Femur (tissue), 1 donor: ENCODE measurements at regions not wholly inside any gene's neighbourhood (a gene's known extent, or its start where the extent isn't known, plus 50 kb on each side); places are given as distances from the start of the nearest gene placed in this dataset.

Experiments
- DNase-seq: peaks from one replicate; pipeline ENCODE4 v3.0.0-alpha.2; 2017

DNA sequence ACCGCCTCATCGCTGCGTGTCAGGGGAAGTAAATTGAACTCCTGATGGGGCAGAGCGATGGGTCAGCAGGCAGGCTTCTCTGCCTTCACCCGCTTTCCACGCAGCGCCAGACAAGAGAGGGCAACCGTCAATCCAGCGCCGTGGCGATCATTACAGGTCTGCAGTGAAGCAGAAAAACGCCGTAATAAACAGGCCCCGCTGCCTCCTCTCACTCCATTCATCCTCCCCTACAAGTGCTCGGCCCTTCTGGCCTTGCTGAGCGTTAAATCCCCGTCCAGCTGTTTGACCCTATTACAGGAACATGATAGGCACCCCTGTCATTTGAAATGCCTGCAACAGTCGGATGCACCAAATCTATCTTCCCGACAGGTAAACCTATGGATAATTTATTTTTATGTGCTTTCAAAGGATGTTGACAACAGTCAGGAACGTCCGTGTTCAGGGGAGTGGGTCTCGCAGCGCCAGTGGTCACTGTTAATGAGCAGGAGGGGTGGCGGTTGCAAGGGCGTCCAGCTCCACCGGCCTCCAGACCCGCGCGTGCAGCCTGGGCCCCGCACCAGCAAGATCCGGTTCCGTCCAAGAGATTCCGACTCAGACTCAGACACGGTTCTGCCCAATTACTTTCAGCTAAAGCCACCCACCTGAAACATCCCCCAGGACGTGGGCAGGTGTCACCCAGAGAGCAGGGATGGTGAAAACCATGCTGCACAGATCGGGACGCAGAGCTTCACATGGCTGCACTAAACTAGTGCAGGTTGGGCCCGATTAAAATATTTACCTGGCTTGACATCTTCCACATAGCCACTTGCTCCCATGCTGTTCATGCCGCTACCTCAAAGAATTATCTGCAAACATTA, 508.0 kb upstream of the MGMT start:
- no peak for DNase-seq

DNA sequence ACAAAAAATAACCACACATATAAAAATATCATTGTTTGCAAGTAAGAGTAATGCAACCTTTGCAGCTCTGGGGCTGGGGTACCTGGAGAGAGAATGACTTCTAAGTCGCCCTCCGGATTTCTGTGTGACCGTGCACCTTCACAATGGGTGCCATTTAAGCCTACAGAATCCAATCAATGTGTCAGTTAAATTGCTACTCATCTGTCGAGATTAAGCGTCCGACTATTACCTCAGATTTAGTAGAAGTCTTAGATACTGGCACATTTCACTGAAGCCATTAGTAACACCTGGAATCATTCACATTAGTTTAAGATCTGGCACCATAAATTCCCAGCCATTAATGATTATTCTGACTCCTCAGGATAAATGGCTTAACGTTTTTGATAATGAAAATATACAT, 507.3 kb upstream of the MGMT start:
- DNase-seq, result no peak

DNA sequence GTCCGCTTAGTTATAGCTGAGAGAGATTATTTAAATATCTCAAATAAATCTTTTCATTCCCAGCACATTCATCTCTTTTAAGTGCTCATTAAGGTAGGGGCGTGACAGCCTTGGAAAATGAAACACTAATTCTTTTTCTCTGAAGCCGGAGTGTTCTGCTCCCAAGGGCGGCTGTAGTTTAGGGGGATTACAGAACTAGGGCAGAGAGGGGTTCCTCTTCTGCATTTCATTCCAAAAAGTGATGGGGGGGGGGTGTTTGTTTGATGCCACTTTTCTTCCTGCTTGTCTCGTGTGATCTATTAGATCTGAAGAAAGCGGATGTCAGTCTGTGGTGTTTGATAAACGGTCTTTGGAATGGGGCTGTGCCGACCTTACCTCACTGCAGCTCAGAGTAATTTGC, 506.5 kb upstream of the MGMT start:
- no peak for DNase-seq

- DNase-seq, result no peak
Measured at GRCh38 chr10:128962182-128962581, 504.9 kb upstream of the MGMT start.

DNA sequence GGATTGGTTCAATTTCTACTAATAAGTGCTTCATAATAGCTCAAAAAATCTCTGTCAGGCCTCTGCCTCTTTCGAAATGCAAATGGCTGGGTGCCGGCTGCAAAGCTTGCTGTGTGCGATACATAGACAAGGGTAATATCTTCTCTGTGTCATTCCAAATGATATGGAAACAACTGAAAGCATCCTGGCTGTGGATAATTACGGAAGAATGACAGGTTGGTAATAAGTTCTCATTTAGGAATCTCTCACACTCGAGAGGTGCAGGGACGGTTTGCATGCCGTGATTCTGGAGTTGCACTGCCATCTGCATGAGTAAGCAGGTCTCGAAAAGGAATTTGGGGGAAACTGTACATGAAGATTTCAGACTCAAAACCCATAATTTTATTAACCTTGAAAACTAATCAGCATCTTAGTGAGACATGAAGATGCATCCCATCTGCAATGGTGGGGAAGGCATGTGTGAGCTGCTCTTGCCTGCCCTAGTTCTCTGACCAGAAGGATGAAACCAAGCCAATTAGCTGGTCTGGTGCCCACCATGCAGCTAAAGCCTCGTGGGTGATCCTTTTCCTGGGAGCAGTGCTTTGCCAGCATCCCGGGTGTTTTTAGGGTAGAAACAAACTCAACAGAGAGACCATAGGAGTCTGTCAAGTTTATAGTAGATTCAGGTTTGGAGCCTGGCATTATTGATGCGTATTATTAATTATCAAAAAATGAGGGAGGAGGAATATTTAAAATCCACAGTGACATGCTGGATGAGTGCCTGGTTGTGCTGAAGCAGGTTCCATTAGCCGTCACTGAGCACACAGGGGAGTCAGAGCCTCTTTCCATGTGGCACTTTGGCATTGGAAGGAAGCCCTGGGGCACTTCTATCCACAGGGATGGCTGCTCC, 503.6 kb upstream of the MGMT start:
- DNase-seq, result no peak

DNA sequence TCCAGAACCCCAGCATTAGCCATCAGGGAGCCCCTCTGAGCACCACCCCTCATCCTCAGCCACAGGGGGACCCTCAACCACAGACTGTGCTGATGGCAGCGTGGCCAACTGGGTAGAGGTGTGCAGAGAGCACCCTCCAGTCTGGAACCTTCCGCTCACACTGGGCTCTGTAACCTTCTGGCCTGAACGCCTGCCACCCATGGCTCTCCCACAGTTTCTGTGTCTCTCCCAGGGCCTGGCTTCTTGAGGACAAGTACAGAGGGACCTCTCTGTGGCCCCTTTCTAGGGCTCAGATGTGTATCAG, 503.0 kb upstream of the MGMT start:
- DNase-seq, result no peak

DNA sequence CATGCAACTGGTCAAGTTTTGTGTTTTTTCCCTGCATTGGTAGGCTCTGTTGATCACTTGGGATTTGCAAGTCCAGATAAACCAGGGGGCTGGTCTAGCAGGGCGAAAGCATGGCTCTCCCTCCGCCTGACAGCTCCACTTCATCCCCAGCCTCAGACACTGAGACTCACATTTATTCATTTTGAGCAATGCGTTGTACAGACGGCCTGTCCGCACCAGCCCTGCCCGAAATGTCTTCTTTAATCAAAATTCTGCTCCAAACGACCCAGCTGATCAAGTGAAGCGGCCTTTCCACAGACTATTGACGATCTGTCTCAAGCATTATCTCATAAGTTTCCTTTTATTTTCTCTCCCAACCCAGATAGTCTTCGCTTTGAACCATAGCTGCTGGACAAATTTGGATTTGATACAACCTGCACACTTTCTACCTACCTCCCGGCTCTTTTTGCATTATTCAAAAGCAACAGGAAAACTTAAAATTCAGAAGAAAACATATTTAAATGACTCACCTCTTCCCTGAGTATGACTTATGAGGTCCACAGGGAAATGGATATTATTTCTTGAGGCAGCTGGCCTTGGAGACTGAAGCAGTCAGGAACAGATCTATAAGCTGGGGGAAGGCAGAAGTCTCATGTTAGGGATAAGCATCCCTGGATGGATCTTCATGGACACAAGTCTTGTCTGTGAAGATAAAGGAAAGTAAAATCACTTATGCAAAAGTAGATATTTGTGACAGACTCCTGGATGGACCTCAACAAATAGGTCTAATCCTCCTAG, 498.9 kb upstream of the MGMT start:
- DNase-seq, result no peak

- DNase-seq, result peak; percentile 1
Measured at GRCh38 chr10:128969551-128969950, 497.5 kb upstream of the MGMT start.

DNA sequence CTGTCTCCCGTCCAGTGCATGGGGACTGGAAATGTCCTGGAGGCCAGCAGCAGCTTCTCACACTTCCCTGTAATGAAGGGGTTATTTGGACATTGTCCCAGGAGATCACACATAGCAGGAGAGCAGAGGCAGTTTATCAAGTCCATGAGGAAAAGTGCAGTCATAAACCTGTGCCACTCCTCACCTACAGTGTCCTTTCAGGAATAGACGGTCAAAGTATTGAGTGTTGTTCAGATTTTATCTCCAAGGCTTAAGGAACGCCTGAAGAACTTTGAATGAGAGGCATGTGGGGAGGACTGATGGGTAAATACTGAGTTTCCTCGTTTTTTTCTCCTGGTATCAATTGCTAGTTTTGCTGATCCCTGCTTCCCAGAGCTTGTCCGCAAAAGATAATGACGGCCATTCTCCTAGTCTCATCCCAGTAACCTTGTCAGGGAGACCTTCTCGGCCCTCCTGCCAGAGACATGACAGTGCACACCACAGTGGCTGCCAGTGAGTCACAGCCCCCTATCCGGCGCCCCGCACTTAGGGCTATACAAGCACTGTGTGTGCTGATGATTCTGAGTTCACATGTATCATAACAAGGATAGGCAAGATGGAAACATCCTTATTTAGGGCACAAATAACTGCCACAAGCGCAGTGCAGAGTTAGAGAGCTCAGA, 495.5 kb upstream of the MGMT start:
- peak; percentile 6 for DNase-seq

GRCh38 chr10:128972036-128972405, 495.0 kb upstream of the MGMT start:
- peak; percentile 5 for DNase-seq

GRCh38 chr10:128973221-128973620, 493.8 kb upstream of the MGMT start:
- peak; percentile 15 for DNase-seq

DNA sequence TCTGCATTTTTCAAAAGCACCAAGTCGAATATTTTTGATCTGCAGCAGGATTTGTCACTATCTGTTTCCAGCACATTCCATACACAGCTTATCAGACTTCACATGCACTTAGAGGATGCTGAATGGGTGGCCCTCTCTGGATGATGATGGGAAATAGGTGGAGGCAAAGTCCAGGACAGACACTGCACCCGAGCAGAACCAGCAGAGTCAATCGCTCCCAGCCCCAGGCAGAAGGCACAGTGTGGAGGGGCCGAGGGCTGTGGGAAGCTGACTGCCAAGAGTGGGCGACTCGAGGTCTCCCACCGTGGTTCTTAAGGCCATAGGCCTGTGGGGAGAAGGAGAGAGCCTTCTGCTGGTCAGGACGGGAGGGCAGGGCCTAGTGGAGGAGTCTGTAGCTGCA, 490.2 kb upstream of the MGMT start:
- no peak for DNase-seq

- DNase-seq, result no peak
Measured at GRCh38 chr10:128978211-128978610, 488.8 kb upstream of the MGMT start.

- no peak for DNase-seq
Measured at GRCh38 chr10:128979405-128979804, 487.6 kb upstream of the MGMT start.

- no peak for DNase-seq
Measured at GRCh38 chr10:128981251-128981650, 485.8 kb upstream of the MGMT start.

- DNase-seq, result peak; percentile 21
Measured at GRCh38 chr10:128981881-128982615, 485.0 kb upstream of the MGMT start.

DNA sequence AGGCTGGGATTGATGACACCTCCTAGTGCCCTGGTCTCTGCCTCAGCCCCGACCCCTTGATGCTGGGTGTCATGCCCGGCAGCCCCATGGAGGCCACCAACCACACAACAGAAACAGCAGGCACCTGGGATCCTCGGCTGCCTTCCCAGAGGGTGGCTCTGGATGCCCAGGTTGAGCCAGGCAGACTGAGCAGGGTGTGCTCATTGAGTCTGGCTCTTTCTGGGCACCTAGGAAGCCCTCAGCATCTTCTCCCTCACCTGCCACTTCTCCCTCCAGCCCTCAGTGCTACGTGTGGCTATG, 484.5 kb upstream of the MGMT start:
- DNase-seq, result no peak

- peak; percentile 10 for DNase-seq
Measured at GRCh38 chr10:128985036-128985435, 482.0 kb upstream of the MGMT start.

- DNase-seq, result no peak
Measured at GRCh38 chr10:128990986-128991385, 476.1 kb upstream of the MGMT start.

GRCh38 chr10:128992770-128993169, 474.3 kb upstream of the MGMT start:
- no peak for DNase-seq

DNA sequence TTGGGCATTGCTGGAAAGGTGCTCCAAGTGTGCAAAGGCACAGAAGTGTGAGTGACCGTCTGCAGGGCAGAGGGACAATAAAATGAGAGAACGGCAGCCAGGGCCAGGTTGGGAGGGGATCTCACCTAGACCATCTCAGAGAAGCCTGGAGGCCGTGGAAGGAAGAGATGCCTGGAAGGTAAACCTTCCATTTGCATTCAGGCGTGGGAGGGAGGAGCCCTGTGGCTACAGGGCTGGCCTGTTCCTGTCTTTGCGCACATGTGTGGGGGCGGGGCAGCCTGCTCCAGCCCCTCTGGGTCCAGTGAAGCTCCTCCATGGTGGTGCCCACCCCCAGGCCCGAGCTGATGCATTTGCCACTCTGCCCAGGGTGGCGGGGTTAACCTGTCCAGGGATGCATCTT, 473.6 kb upstream of the MGMT start:
- no peak for DNase-seq

DNA sequence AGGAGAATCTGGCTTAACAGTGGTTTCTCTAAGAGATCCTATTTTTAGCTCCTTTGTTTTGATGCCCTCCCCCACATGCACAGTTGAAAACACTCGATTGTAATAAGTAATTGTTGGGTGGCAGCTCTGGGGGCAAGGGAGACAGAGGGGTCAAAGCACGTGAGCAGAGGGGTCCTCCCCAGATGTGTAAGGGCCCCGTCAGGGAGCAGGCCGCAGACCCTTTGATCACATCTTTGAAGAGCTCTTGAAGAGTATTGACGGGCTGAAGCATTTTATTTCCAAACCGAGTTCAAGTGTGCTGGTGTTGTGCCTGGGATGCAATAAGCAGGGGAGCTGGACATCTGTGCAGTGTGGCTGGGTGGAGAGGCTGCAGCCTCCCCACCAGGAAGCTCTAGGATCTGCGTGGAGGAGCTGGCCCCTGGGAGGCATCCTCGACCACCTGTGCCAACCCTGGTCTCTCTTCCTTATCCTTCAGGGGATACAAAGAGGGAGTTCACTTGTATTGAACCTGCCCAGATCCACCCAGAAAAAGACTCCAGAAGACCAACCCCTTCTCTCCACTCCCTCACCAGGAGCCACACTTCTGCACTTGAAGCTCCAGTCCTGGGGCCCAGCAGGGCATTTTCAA, 473.0 kb upstream of the MGMT start:
- DNase-seq, result no peak
